Hepatocyte (in vitro differentiated cells): ENCODE measurements at regions not wholly inside any gene's neighbourhood (a gene's known extent, or its start where the extent isn't known, plus 50 kb on each side); places are given as distances from the start of the nearest gene placed in this dataset.

Experiments
- EZH2 ChIP-seq: fragments of 200-600 bp; sonication (generic); IDR thresholded peaks from 2 replicates; pipeline ENCODE4 v1.6.1; 2016; ENCODE audit warnings: antibody characterized with exemption, mild to moderate bottlenecking, borderline replicate concordance
- EZH2phosphoT487 ChIP-seq: fragments of 200-600 bp; sonication (generic); IDR thresholded peaks from one replicate; pipeline ENCODE4 v1.6.1; 2018; ENCODE audit warnings: antibody characterized with exemption, mild to moderate bottlenecking, low read depth, moderate library complexity; ENCODE audit not compliant: unreplicated experiment, severe bottlenecking
- TF ChIP-seq, protein P1 (sequence below): fragments of 200-600 bp; sonication (generic); IDR thresholded peaks from 2 replicates; pipeline ENCODE4 v1.5.1; 2016; ENCODE audit warnings: antibody characterized with exemption, mild to moderate bottlenecking; ENCODE audit not compliant: poor library complexity

DNA sequence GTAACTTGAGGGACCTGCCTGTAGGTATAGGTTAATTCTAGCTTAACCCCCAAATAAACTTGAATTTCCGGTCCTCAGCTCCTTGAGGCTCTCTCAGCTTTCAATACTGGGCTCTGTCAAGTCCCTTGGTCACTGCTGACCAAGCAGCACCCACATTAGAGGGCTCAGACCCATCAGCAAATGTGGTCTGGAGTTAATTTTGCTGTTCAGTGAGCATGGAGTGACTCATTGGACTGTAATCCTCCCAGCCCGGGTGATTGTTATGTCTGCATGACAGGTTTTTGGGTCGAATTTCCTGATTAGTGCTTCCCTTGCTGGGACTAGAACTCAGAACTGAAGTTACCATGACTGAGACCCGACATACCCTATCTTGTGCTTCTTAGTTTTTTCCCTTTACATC, 130.6 kb downstream of the URB2 start:
- TF ChIP-seq, protein P1, sequence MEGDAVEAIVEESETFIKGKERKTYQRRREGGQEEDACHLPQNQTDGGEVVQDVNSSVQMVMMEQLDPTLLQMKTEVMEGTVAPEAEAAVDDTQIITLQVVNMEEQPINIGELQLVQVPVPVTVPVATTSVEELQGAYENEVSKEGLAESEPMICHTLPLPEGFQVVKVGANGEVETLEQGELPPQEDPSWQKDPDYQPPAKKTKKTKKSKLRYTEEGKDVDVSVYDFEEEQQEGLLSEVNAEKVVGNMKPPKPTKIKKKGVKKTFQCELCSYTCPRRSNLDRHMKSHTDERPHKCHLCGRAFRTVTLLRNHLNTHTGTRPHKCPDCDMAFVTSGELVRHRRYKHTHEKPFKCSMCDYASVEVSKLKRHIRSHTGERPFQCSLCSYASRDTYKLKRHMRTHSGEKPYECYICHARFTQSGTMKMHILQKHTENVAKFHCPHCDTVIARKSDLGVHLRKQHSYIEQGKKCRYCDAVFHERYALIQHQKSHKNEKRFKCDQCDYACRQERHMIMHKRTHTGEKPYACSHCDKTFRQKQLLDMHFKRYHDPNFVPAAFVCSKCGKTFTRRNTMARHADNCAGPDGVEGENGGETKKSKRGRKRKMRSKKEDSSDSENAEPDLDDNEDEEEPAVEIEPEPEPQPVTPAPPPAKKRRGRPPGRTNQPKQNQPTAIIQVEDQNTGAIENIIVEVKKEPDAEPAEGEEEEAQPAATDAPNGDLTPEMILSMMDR = no peak
- TF ChIP-seq EZH2 = no peak
- no peak for TF ChIP-seq EZH2phosphoT487
